ENCODE measurements at regions not wholly inside any gene's neighbourhood (a gene's known extent, or its start where the extent isn't known, plus 50 kb on each side); places are given as distances from the start of the nearest gene placed in this dataset.

DNA sequence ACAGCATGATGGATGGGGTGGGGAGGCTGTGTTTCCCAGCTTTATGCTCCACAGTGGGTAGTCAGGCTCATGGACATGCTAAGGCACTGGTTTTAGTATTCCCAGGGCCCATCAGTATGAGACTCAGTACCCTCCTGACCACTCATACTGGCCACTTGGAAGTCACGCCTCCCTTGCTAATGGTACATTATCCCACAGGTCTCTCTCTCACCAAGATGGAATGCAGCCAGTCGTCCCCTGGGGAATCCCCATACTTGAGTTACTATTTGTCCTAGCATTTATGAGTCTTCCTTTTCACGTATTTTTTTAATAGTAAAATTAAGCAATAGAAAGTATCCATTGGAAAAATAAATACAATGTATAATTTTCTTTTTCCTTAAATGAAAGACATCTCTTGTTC is 80.6 kb upstream of the TBX20 start:
- no peaks in the 10 kb centered on the region for H3K9me3 ChIP-seq (ENCODE audit: low read length)
- H3K4me2 ChIP-seq (ENCODE audit: low read length): no peak overlapping the region
- no peaks in the 10 kb centered on the region for H3K4me1 ChIP-seq (ENCODE audit: insufficient read depth, low read length, severe bottlenecking)
- no peaks in the 10 kb centered on the region for H3K36me3 ChIP-seq (ENCODE audit: insufficient read depth, low read length)
- H3K9ac ChIP-seq (ENCODE audit: low read length): no peak overlapping the region
- no peaks in the 10 kb centered on the region for H3K79me2 ChIP-seq (ENCODE audit: insufficient read depth, low read length)
- no peak overlapping the region for H3K27ac ChIP-seq (ENCODE audit: low read depth, low read length, poor library complexity, severe bottlenecking)
- H3F3A ChIP-seq (ENCODE audit: insufficient read depth, low read length): no peaks in the 10 kb centered on the region
- no peak overlapping the region for H3K4me3 ChIP-seq (ENCODE audit: low read depth, low read length, poor library complexity, severe bottlenecking)
- no peak for TF ChIP-seq EZH2 (IDR thresholded peaks at IDR 0.05; ENCODE audit: borderline replicate concordance, low read length)
- TF ChIP-seq, protein P1, sequence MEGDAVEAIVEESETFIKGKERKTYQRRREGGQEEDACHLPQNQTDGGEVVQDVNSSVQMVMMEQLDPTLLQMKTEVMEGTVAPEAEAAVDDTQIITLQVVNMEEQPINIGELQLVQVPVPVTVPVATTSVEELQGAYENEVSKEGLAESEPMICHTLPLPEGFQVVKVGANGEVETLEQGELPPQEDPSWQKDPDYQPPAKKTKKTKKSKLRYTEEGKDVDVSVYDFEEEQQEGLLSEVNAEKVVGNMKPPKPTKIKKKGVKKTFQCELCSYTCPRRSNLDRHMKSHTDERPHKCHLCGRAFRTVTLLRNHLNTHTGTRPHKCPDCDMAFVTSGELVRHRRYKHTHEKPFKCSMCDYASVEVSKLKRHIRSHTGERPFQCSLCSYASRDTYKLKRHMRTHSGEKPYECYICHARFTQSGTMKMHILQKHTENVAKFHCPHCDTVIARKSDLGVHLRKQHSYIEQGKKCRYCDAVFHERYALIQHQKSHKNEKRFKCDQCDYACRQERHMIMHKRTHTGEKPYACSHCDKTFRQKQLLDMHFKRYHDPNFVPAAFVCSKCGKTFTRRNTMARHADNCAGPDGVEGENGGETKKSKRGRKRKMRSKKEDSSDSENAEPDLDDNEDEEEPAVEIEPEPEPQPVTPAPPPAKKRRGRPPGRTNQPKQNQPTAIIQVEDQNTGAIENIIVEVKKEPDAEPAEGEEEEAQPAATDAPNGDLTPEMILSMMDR (IDR thresholded peaks at IDR 0.05; ENCODE audit: low read length): no peak
- no peak overlapping the region for H2AFZ ChIP-seq (ENCODE audit: low read length)
- peaks cover 4% of the 10 kb centered on the region for H3K27me3 ChIP-seq (ENCODE audit: insufficient read depth, low read length)
- no peaks in the 10 kb centered on the region for H4K20me1 ChIP-seq (ENCODE audit: insufficient read depth, low read length)
- no peaks in the 10 kb centered on the region for H3K9me2 ChIP-seq (ENCODE audit: low read depth, low read length)

DNA sequence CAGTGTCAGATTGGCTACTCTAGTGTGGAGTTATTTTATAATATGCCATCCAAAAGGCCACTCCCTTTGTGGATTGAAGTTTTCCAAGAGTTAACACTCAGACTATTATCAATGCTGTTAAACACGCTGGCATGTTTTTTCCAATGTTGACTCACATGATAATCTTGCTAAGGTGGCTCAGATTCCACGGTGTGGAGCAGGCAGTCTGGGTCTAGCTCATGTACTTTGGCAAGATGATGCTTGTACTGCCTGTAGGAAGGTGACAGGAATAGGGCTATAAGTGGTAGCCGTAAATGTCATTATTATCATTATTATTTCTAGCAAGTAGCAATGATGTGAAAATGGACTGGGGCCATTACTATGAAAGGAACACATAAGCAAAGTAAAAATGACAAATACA is 79.4 kb upstream of the TBX20 start:
- H3K9me2 ChIP-seq (ENCODE audit: low read depth, low read length): no peaks in the 10 kb centered on the region
- no peak overlapping the region for H3K27ac ChIP-seq (ENCODE audit: low read depth, low read length, poor library complexity, severe bottlenecking)
- H3K4me3 ChIP-seq (ENCODE audit: low read depth, low read length, poor library complexity, severe bottlenecking): no peak overlapping the region
- no peak for TF ChIP-seq EZH2 (IDR thresholded peaks at IDR 0.05; ENCODE audit: borderline replicate concordance, low read length)
- TF ChIP-seq, protein P1 (IDR thresholded peaks at IDR 0.05; ENCODE audit: low read length): no peak
- no peaks in the 10 kb centered on the region for H4K20me1 ChIP-seq (ENCODE audit: insufficient read depth, low read length)
- no peaks in the 10 kb centered on the region for H3K4me1 ChIP-seq (ENCODE audit: insufficient read depth, low read length, severe bottlenecking)
- H2AFZ ChIP-seq (ENCODE audit: low read length): no peak overlapping the region
- no peaks in the 10 kb centered on the region for H3K36me3 ChIP-seq (ENCODE audit: insufficient read depth, low read length)
- H3K79me2 ChIP-seq (ENCODE audit: insufficient read depth, low read length): no peaks in the 10 kb centered on the region
- H3K9ac ChIP-seq (ENCODE audit: low read length): no peak overlapping the region
- no peaks in the 10 kb centered on the region; the same call in 1 of the 2 replicates for H3K27me3 ChIP-seq (ENCODE audit: insufficient read depth, low read length)
- H3K4me2 ChIP-seq (ENCODE audit: low read length): no peak overlapping the region
- H3F3A ChIP-seq (ENCODE audit: insufficient read depth, low read length): no peaks in the 10 kb centered on the region
- H3K9me3 ChIP-seq (ENCODE audit: low read length): no peaks in the 10 kb centered on the region

DNA sequence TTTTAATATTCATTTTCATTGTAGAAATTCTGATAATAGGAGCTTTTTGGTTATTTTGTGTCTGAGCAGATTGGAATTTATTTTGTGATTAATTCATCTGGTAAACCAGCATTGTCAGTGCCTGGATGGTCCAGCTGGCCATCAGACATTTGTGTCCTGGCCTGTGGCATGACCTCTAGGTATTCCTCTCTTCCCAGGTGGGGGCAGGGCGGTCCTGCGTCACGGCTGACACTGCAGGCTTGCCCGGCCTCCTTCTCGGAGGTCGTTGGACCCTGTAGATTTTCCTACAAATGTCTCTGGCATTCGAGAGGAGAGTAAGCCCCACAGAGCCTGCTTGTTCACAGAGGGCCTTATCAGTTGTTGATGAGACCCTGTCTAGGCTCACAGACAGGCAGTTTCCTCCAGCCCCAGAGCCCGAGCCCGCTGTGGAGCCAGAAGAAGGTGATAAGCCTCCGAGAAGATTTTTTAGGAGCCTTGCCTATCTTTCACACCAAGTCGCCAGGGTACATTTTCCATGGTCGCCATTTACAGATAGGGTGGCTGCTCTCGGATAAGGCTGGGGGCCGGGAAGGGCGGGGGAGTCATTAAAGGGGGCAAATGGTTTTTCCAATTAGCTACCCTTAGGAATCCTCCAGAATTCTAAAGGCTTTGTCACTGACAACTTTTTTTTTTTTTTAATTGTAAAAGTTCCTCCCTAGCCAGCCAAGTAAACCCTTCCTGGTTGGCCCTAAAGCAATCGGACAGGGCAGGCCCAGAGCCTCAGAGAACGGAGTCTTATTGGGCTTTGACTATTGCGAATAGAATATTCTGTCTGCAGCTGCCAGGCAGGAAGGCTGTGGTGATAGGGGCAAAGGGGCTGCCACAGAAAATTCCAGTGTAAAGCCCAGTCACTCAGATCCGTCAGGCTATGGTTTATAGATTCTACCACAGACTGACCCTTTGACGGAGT is 78.1 kb upstream of the TBX20 start:
- Histone ChIP-seq H3K27me3 (ENCODE audit: insufficient read depth, low read length) (no peaks in the 10 kb centered on the region; the same call in 1 of the 2 replicates), H3K4me2 (ENCODE audit: low read length) (no peak overlapping the region), H3K9ac (ENCODE audit: low read length) (no peak overlapping the region), H3K9me2 (ENCODE audit: low read depth, low read length) (no peaks in the 10 kb centered on the region), H3K36me3 (ENCODE audit: insufficient read depth, low read length) (no peaks in the 10 kb centered on the region), H3K79me2 (ENCODE audit: insufficient read depth, low read length) (no peaks in the 10 kb centered on the region), H3K4me1 (ENCODE audit: insufficient read depth, low read length, severe bottlenecking) (no peaks in the 10 kb centered on the region), H2AFZ (ENCODE audit: low read length) (no peak overlapping the region), H4K20me1 (ENCODE audit: insufficient read depth, low read length) (no peaks in the 10 kb centered on the region), H3K4me3 (ENCODE audit: low read depth, low read length, poor library complexity, severe bottlenecking) (no peak overlapping the region), H3K27ac (ENCODE audit: low read depth, low read length, poor library complexity, severe bottlenecking) (no peak overlapping the region), H3F3A (ENCODE audit: insufficient read depth, low read length) (no peaks in the 10 kb centered on the region), H3K9me3 (ENCODE audit: low read length) (no peaks in the 10 kb centered on the region)
- TF ChIP-seq, protein P1 (IDR thresholded peaks at IDR 0.05; ENCODE audit: low read length): no peak
- no peak for TF ChIP-seq EZH2 (IDR thresholded peaks at IDR 0.05; ENCODE audit: borderline replicate concordance, low read length)

Data from OCI-LY1 (cell line).